Left kidney (tissue), 1 donor: ENCODE measurements at regions not wholly inside any gene's neighbourhood (a gene's known extent, or its start where the extent isn't known, plus 50 kb on each side); places are given as distances from the start of the nearest gene placed in this dataset.

Experiments
- DNase-seq: peaks from one replicate; pipeline ENCODE4 v3.0.0-alpha.2; 2013

DNA sequence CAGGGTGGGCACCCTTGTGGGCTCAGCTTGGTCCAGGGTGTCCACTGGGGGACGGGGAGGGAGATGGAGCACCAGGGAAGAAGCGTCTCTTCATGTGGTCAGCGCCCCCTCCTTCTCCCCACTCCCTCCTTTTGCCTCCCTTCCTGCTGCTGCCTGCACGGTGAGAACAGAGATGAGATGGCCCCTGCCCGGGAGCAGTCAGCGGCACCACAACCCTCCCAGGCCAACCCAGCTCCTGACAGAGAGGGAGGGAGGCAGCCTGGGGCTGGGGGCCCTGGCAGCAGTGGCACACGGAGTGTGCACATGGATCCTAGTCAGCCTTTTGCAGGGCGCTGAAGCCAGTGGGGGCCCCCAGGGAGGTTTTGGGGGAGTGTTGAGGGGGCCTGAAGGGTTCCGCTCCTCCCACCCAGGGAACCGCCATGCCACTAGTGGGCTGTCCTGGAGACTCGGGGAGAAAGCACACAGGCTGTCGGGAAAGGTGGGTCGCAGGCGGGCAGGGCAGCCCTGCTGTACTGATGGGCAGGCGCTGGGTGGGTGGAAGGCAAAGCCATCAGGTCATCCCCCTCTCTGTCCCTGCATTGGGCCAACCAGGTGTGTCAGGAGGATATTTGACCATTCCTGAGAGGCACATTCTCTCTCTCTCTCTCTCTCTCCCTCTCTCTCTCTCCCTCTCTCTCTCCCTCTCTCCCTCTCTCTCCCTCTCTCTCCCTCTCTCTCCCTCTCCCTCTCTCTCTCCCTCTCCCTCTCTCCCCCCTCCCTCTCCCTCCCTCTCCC lies 94.3 kb upstream of the BHLHE23 start:
- DNase-seq = no peak

DNA sequence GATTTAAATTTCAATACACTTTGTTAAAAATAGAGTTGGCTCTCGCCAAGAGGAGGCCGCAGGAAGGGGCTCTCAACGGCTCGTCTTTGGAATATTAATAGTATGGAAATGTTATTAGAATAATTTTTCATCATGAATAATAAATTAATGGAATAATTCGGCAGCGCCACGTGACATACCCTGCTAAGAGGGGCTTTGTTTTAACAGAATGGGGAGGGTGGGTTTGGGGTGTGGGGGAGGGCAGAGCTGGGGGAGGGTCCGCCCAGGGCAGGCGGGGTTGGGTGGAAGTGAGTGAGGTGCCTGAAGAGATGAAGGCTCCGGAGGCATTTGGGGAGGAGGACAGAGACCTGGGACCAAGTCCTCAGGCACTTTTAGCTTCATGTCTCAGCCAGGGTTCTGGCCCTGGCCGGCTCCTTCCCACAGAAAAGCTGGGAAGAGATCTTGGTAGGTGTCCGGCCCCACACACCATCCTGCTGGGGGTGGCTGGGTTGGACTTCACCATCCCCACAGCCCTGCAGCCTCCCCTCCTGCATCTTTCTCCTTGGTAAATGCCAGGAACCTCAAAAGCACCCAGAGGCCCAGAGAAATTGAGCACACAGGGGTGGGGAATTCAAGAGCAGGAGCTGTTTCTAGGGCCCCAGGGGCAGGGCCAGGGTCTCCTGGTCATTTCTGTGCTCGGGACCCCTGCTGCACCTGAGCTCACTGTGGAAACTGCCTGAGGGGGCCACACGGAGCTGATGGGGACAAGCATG lies 93.6 kb upstream of the BHLHE23 start:
- DNase-seq = no peak

DNA sequence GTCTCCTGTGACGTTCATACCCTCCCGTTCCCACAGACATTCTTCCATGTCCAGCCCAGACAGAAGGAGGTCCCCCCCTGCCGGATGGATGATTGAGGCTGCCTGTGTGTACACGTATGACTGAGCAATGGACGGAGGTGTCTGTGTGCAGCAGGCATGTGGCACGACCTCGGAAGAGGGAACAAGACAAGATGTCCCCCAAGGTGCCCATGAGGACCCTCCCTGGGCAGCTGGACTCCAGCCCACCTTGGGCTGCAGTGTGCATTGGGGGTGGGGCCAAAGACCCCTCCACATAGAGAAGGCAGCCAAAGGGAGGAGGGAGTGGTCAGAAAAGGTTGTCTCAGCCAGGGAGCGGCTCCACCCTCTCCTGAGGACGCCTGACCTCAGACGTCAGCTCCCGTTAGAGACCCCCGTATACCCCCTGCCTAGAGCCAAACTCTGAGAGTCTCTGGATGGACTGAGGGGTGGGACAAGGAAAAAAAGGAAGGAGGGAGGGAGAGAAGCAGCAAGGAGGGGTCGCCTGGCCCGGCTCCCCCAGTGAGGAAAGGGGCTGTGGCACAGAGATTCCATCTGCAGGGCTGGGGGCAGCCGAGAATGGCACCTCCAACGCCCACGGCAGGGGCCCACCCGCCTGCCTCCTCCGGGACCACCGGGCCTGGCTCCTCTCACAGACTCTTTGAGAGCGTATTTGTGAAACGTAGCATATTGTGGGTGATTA lies 92.9 kb upstream of the BHLHE23 start:
- DNase-seq = no peak

DNA sequence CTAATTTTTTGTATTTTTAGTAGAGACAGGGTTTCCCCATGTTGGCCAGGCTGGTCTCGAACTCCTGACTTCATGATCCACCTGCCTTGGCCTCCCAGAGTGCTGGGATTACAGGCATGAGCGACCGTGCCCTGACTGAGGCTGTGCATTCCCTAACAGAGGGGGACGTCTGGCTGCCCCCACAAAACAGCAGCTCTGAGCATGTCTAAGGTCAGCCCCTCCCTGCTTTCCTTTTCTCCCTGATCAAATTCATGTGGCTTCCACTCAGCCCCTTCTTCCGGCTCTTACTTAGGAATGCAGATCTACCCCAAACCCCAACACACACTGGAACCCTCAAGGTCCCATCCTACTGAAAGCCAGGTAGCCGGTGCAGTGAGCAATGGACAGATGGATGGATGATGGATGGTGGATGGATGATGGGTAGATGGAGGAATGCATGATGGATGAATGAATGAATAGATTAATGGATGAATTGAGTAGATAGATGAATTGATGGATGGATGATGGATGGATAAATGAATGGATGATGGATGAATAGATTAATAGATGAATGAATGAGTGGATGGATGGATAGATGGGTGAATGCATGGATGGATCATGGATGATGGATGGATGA lies 91.5 kb upstream of the BHLHE23 start:
- DNase-seq = no peak

- DNase-seq = no peak
These were observed 90.6 kb upstream of the BHLHE23 start for GRCh38 chr20:63097336-63097831.

DNA sequence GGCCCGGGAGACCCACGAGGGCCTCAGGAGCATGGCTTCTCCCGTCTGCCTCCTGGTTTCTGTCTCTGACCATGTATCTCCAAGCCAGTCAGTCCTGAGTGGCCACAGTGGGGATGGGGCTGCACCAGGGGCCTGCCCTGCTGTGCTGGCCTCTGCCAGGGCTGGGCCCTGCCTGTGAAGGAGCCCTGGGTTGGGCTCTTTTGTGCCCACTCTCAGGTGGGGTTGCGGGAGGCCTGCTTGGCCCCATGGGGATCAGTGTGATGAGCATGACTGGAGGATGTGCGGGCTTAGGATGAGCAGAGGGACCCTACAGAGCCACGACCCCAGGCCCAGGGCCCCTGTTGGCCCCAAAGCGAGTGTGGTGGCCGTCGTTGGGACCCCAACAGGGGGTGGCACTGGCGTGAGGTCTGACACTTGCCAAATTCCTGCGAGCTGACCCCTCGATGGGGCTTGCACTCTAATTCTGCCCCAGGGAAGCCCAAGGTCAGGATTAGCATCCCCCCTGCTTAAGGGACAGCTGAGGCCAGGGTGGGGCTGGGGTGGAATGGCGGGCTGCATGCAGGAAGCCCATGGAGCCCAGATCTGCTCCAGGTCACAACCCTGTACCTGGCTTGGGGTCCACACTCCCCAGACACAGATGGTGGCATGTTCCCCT lies 90.0 kb upstream of the BHLHE23 start:
- DNase-seq = no peak

GRCh38 chr20:63095718-63096654 lies 89.2 kb upstream of the BHLHE23 start:
- no peak for DNase-seq

- DNase-seq = no peak
These were observed 88.2 kb upstream of the BHLHE23 start for GRCh38 chr20:63094767-63095499.

DNA sequence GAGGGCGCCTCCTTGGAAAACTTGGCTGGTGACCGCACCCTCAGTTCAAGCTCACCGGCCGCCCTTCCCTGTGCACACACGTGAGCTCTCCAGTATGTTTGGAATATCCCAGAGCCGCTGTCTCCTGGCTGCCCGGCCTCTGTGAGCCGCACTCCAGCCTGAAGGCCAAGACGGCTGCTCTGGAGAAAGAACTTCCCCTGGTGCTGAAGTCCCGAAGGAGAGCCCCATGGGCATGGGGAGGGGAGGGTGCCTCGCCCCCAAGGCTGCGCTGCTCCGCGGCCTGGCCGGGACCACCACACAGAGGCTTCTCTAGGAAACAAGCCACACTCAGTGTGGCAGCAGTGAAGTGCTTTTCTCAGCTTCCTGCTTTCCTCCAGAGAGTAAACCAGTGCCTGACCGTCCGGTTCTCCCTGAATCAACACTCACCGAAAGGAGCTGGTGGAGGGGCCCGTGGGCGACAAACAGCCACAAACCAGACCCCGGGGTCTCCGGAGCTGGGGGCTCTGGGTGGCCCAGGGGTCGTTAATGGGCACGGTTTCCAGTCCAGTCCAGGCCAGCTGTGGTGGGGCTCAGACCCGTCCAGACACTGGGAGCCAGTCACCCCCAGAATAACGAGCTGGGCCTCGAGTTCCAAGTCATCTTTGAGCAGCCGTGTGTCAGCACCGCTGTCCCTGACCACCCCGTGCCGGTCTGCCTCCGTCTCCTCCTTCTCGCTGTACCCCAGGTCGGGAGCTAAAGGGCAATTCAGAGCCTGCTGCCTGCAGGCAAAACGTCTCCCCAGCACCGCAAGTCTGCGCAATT lies 87.4 kb upstream of the BHLHE23 start:
- no peak for DNase-seq

DNA sequence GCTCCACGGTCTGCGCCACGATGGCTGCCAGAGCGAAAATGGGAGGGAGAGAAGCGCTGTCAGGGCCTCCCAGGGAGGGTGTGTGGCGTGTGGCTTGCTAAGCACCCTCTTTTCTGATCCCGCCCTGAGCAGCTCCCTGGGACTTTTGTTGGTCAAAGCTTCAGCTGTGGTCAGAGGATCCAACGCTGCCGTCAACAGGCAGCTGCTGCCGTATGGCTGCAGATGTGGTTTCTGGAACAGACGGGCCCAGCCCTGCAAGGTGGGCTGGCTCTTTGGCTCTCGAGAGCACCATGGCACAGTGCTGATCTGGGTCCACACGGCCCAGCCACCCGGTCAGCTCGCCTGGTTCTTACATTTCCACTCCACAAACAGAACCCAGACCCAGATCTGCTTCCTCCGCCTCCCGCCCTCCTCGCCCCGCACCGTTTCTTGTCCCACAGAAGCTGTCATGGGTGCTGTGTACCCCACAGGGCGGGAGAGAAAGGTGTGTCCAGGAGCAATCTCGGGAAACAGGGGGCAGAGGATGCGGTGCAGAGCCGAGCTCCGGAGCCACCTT lies 86.0 kb upstream of the BHLHE23 start:
- DNase-seq = no peak

DNA sequence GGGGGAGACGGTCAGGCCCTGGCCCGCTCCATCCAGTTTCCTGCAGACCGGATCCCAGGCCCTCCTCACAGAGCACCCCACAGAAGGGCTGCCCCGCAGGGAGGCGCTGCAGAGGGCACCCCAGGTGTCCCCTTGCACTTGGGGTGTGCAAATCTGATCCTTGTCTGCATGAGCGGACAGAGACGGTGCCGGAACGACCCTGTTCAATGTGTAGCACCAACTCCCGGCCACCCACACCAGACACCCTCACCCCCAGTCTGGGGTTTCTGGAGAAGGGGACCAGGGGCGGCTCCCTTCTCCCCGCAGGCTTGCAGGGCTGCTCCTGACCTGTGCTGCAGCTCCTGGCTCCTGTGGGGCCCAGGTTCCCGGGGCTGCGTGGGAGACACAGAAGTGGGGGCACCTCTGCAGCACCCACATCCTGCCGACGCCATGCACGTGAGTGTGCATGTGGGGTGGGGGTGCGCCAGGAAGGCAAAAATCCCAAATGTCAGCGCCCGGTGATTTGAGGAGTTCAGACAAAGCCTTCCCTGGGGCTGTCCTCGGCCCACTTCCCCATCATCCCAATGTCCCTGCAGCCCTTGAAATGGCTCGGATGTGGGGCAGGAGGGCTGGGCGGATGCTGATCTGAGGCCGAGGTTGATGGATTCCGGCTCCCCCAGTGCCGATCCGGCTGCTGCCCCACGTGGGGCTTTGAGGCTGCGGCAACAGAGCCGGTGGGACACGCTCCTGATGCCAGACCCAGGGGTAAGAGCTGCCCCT lies 85.3 kb upstream of the BHLHE23 start:
- no peak for DNase-seq

GRCh38 chr20:63090682-63091571 lies 84.2 kb upstream of the BHLHE23 start:
- no peak for DNase-seq

DNA sequence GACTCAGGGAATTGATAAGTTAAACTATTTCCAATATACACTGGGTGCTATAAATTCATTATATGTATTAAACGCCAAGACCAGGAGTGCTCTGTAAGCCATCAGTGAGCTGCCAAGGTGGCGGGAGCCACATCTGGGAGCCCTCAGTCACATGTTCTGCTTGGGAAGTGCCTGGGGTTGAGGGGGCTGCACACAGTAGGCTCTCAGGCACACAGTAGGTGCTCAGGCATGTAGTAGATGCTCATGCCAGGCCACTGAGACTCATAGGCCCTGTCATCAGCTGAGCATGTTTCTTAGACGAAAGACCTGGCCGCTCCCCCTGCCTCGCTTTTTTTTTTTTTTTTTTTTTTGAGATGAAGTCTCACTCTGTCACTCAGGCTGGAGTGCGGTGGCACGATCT lies 83.3 kb upstream of the BHLHE23 start:
- no peak for DNase-seq

DNA sequence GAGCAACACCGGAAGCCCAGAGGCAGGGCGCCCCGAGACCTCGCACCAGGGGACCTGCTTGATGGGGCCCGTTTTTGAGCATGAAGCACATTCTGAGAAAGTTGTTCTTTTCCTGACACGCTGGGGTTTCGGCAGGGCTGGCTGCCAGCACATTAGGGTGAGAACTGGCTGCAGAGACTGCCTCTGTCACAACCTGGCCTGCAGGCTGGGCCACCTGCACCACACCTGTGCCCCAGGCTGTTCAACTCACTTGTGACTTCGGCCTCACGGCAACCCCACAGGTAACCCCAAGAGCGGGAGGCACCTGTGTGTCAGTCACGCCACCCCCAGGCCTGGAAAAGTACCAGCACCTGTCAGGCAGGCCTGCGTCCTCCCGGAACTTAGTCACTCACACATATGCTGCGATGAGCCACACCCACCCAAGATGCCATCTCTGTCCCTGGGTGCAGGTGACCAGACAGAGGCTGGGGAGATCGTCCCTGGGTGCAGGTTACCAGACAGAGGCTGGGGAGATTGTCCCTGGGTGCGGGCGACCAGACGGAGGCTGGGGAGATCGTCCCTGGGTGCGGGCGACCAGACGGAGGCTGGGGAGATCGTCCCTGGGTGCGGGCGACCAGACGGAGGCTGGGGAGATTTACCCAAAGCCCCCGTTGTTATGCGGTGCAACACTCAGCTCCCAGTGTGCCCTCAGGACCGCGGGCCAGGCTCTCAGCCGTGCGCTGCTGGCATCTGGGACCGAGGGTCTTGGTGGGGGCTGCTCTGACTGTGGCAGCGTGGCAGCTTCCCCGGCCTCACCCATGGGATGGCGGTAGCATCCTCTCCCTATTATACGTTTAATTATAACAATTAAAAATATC lies 82.5 kb upstream of the BHLHE23 start:
- no peak for DNase-seq

DNA sequence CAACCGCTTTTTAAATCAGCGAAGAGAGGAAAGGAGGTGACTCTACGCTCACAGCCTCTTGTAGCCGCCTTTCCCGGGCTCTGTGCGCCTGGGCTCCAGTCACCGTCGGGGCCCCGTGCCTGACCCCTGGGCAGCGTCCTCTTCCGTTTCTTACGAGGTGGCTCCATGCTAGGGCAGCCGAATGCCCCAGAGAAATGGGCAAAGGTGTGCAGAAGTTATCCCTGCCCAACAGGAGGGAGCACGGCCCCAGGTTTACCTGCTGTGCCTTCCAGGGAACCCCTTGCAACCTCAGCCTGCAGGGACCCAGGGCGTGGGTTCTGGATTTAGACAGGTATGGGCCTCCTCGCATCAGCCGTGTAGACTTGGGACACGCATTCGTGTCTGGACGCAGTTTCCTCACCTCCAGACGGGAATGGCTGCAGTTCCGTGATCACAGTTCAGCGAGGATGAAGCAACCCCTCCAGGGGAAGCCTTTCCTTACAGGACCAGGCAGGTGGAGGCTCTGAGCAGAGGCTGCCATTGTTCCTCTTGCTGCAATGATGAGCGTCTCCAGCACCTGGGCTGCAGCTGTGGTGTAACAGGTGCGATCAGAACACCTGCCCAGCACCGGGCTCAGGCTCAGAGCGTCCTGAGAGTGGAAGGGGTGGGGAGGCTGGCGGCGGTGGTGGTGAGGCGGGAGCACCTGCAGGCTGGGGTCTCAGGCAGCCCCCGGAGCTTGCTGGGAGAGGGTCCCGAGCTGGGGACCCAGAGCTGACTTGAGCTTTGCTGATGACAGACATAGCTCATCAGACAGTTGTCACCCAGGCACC lies 81.3 kb upstream of the BHLHE23 start:
- no peak for DNase-seq
